Thymus (tissue), 11 donors: ENCODE measurements at regions not wholly inside any gene's neighbourhood (a gene's known extent, or its start where the extent isn't known, plus 50 kb on each side); places are given as distances from the start of the nearest gene placed in this dataset.

Source experiments
- DNase-seq, 9 donors: peaks; one replicate each; pipeline ENCODE4 v3.0.0-alpha.2; 2013; ENCODE audit warnings: low spot score in 9 of 9, low read depth in 6 of 9, missing footprints in 1 of 9
- H3K27ac ChIP-seq, 2 donors: one replicate each; pipeline ENCODE4 v1.5.1; 2013; ENCODE audit warnings: control low read depth in 1 of 2, low read depth in 1 of 2, low read length in 1 of 2, mild to moderate bottlenecking in 1 of 2, moderate library complexity in 1 of 2
- H3K27me3 ChIP-seq, 2 donors: one replicate each; pipeline ENCODE4 v1.5.1; 2013; ENCODE audit warnings: low read length in 1 of 2; ENCODE audit not compliant: control insufficient read depth in 2 of 2, insufficient read depth in 1 of 2
- H3K36me3 ChIP-seq, 2 donors: one replicate each; pipeline ENCODE4 v1.5.1; 2013; ENCODE audit warnings: low read length in 1 of 2, mild to moderate bottlenecking in 1 of 2, moderate library complexity in 1 of 2; ENCODE audit not compliant: control insufficient read depth in 2 of 2, insufficient read depth in 2 of 2
- H3K4me1 ChIP-seq, 2 donors: one replicate each; pipeline ENCODE4 v1.5.1; 2013; ENCODE audit warnings: low read length in 2 of 2; ENCODE audit not compliant: control insufficient read depth in 2 of 2, insufficient read depth in 2 of 2
- H3K4me3 ChIP-seq, 2 donors: one replicate each; pipeline ENCODE4 v1.5.1; 2013; ENCODE audit warnings: low read length in 2 of 2, control low read depth in 1 of 2, mild to moderate bottlenecking in 1 of 2
- H3K9me3 ChIP-seq, 2 donors: one replicate each; pipeline ENCODE4 v1.5.1; 2013; ENCODE audit warnings: low read length in 1 of 2, mild to moderate bottlenecking in 1 of 2; ENCODE audit not compliant: control insufficient read depth in 2 of 2, insufficient read depth in 1 of 2
- WGBS: extraction: QIAGEN DNeasy Blood & Tissue Kit; methylation state at CpG from one replicate; pipeline ENCODE4 v1.1.7; 2013; 5-methylcytosine and 5-hydroxymethylcytosine counted together
- donor health status: healthy.

- WGBS, result 98% methylated on average over 1 of the region's 1 CpG
- Histone ChIP-seq H3K36me3 (no peaks in the 10 kb centered on the region), H3K9me3 (no peaks in the 10 kb centered on the region)
These were observed 267.2 kb downstream of the SP3 start for GRCh38 chr2:173697929-173698328.

GRCh38 chr2:173705656-173706055 is 259.5 kb downstream of the SP3 start:
- H3K9me3 ChIP-seq, result no peaks in the 10 kb centered on the region
- no peaks in the 10 kb centered on the region for H3K4me1 ChIP-seq
- no peaks in the 10 kb centered on the region for H3K36me3 ChIP-seq
- H3K27me3 ChIP-seq, result no peaks in the 10 kb centered on the region
- H3K27ac ChIP-seq, result no peak overlapping the region
- DNase-seq, result no peak
- 95% methylated on average over 4 of the region's 4 CpGs for WGBS
- no peak overlapping the region for H3K4me3 ChIP-seq

More at GRCh38 chr2:173697929-173698328, 267.2 kb downstream of the SP3 start:
- no peak for DNase-seq
- no peak overlapping the region for H3K27ac ChIP-seq
- H3K4me3 ChIP-seq, result no peak overlapping the region
- H3K27me3 ChIP-seq, result no peaks in the 10 kb centered on the region
- H3K4me1 ChIP-seq, result no peaks in the 10 kb centered on the region

- Histone ChIP-seq H3K9me3 (no peaks in the 10 kb centered on the region), H3K36me3 (no peaks in the 10 kb centered on the region), H3K27ac (no peak overlapping the region), H3K27me3 (no peaks in the 10 kb centered on the region), H3K4me3 (no peak overlapping the region), H3K4me1 (no peaks in the 10 kb centered on the region)
- WGBS, result 96% methylated on average over 4 of the region's 4 CpGs
- DNase-seq, result no peak
These were observed 258.2 kb downstream of the SP3 start for GRCh38 chr2:173706936-173707335.

GRCh38 chr2:173708806-173709205 is 256.4 kb downstream of the SP3 start:
- Histone ChIP-seq H3K4me3 (no peak overlapping the region), H3K36me3 (no peaks in the 10 kb centered on the region), H3K4me1 (no peaks in the 10 kb centered on the region), H3K27ac (no peak overlapping the region), H3K9me3 (no peaks in the 10 kb centered on the region), H3K27me3 (no peaks in the 10 kb centered on the region)
- no peak for DNase-seq
- WGBS, result 93% methylated on average over 5 of the region's 5 CpGs

GRCh38 chr2:173711816-173712215 is 253.4 kb downstream of the SP3 start:
- 95% methylated on average over 1 of the region's 1 CpG for WGBS
- no peak for DNase-seq

GRCh38 chr2:173713904-173714555 is 251.1 kb downstream of the SP3 start:
- WGBS, result 91% methylated on average over 4 of the region's 4 CpGs
- Histone ChIP-seq H3K9me3 (no peaks in the 10 kb centered on the region), H3K4me1 (no peaks in the 10 kb centered on the region), H3K27ac (no peak overlapping the region), H3K4me3 (no peak overlapping the region), H3K27me3 (no peaks in the 10 kb centered on the region), H3K36me3 (no peaks in the 10 kb centered on the region)
- no peak for DNase-seq

More at GRCh38 chr2:173711816-173712215, 253.4 kb downstream of the SP3 start:
- Histone ChIP-seq H3K27me3 (no peaks in the 10 kb centered on the region), H3K4me3 (no peak overlapping the region), H3K36me3 (no peaks in the 10 kb centered on the region), H3K4me1 (no peaks in the 10 kb centered on the region), H3K27ac (no peak overlapping the region), H3K9me3 (no peaks in the 10 kb centered on the region)

- no peak for DNase-seq
- H3K9me3 ChIP-seq, result no peaks in the 10 kb centered on the region
- H3K4me1 ChIP-seq, result no peaks in the 10 kb centered on the region
- H3K36me3 ChIP-seq, result no peaks in the 10 kb centered on the region
- 93% methylated on average over 5 of the region's 5 CpGs for WGBS
- no peak overlapping the region for H3K27ac ChIP-seq
- no peak overlapping the region for H3K4me3 ChIP-seq
- no peaks in the 10 kb centered on the region for H3K27me3 ChIP-seq
These were observed 249.7 kb downstream of the SP3 start for GRCh38 chr2:173715441-173715840.

- H3K4me1 ChIP-seq, result no peaks in the 10 kb centered on the region
- 69% methylated on average over 1 of the region's 1 CpG for WGBS
These were observed 248.6 kb downstream of the SP3 start for GRCh38 chr2:173716458-173717052.

GRCh38 chr2:173719471-173719870 is 245.7 kb downstream of the SP3 start:
- Histone ChIP-seq H3K4me1 (no peaks in the 10 kb centered on the region), H3K4me3 (no peak overlapping the region), H3K27ac (no peak overlapping the region), H3K36me3 (no peaks in the 10 kb centered on the region), H3K9me3 (no peaks in the 10 kb centered on the region), H3K27me3 (no peaks in the 10 kb centered on the region)
- DNase-seq, result no peak
- WGBS, result 96% methylated on average over 3 of the region's 3 CpGs

More at GRCh38 chr2:173716458-173717052, 248.6 kb downstream of the SP3 start:
- H3K4me3 ChIP-seq, result no peak overlapping the region
- no peak overlapping the region for H3K27ac ChIP-seq
- DNase-seq, result no peak
- H3K36me3 ChIP-seq, result no peaks in the 10 kb centered on the region
- no peaks in the 10 kb centered on the region for H3K27me3 ChIP-seq
- H3K9me3 ChIP-seq, result no peaks in the 10 kb centered on the region
